ENCODE measurements at regions not wholly inside any gene's neighbourhood (a gene's known extent, or its start where the extent isn't known, plus 50 kb on each side); places are given as distances from the start of the nearest gene placed in this dataset.

- Histone ChIP-seq H3K4me3 (ENCODE audit: low read depth, low read length, poor library complexity, severe bottlenecking) (no peak overlapping the region), H2AFZ (ENCODE audit: low read length) (peak overlapping the region; percentile 35), H4K20me1 (ENCODE audit: insufficient read depth, low read length) (no peaks in the 10 kb centered on the region), H3K27ac (ENCODE audit: low read depth, low read length, poor library complexity, severe bottlenecking) (no peak overlapping the region), H3K4me1 (ENCODE audit: insufficient read depth, low read length, poor library complexity, severe bottlenecking) (peaks cover 37% of the 10 kb centered on the region), H3K36me3 (ENCODE audit: insufficient read depth, low read length) (no peaks in the 10 kb centered on the region), H3K9me3 (ENCODE audit: low read length) (peaks cover 10% of the 10 kb centered on the region; the same call in 1 of the 2 replicates), H3K79me2 (ENCODE audit: insufficient read depth, low read depth, low read length) (no peaks in the 10 kb centered on the region), H3K4me2 (ENCODE audit: low read length) (no peak overlapping the region), H3K9me2 (ENCODE audit: insufficient read depth, low read length) (no peaks in the 10 kb centered on the region)
- peak; percentile 41 for DNase-seq (ENCODE audit: low spot score)
- intact Hi-C loops (cut with micrococcal nuclease; ENCODE audit: unreplicated experiment) = no loop called here
- no TSS peak for BruUV-seq (replicated peaks)
- CTCF ChIA-PET (ENCODE audit: unreplicated experiment) = no interaction called here
- TF ChIP-seq CTCF (conservative IDR thresholded peaks at IDR 0.05; ENCODE audit: low read length) = no peak
- TF ChIP-seq EZH2phosphoT487 (IDR thresholded peaks at IDR 0.05; ENCODE audit: borderline replicate concordance, low read depth, low read length) = no peak
- POLR2A ChIA-PET = interaction anchor here (1.9 kb wide), 1 partner anchor 16 kb away, joined by 8 read pairs; no protein-coding TSS in a partner anchor
Measured at GRCh38 chr3:187822402-187822801, 77.1 kb upstream of the BCL6 start.

DNA sequence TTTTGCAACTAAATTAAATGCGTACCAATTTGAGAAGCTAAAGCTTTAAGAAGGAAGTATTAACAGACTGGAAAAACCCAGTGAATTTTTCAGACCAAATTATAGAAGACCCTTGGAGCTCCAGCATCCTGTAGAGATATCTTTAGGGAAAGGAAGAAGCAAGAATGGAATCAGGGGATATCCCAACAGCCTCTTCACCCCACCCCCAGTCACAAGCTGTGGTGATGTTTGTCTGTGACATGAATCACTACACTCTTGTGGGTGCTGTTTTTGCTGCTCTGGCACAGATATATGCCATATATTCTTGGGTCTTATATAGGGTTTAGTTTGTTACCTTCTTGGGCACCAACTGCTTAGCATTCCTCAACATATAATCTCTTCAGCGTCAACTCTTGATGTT lies 78.5 kb upstream of the BCL6 start:
- intact Hi-C loops (cut with micrococcal nuclease; ENCODE audit: unreplicated experiment) = no loop called here
- Histone ChIP-seq H3K9me3 (ENCODE audit: low read length) (no peaks in the 10 kb centered on the region), H4K20me1 (ENCODE audit: insufficient read depth, low read length) (no peaks in the 10 kb centered on the region), H3K4me3 (ENCODE audit: low read depth, low read length, poor library complexity, severe bottlenecking) (no peak overlapping the region), H3K4me2 (ENCODE audit: low read length) (no peak overlapping the region), H2AFZ (ENCODE audit: low read length) (no peak overlapping the region), H3K79me2 (ENCODE audit: insufficient read depth, low read depth, low read length) (no peaks in the 10 kb centered on the region), H3K36me3 (ENCODE audit: insufficient read depth, low read length) (no peaks in the 10 kb centered on the region), H3K27ac (ENCODE audit: low read depth, low read length, poor library complexity, severe bottlenecking) (no peak overlapping the region), H3K4me1 (ENCODE audit: insufficient read depth, low read length, poor library complexity, severe bottlenecking) (peaks cover 38% of the 10 kb centered on the region), H3K9me2 (ENCODE audit: insufficient read depth, low read length) (no peaks in the 10 kb centered on the region)
- POLR2A ChIA-PET = interaction anchor here (1.0 to 1.9 kb wide), 2 partner anchors 13 to 15 kb away, joined by 3 to 8 read pairs; no protein-coding TSS in a partner anchor
- CTCF ChIA-PET (ENCODE audit: unreplicated experiment) = no interaction called here
- BruUV-seq (replicated peaks) = no TSS peak
- TF ChIP-seq CTCF (conservative IDR thresholded peaks at IDR 0.05; ENCODE audit: low read length) = no peak
- no peak for TF ChIP-seq EZH2phosphoT487 (IDR thresholded peaks at IDR 0.05; ENCODE audit: borderline replicate concordance, low read depth, low read length)
- DNase-seq (ENCODE audit: low spot score) = no peak

- ChIA-PET POLR2A (interaction anchor here (0.6 to 1.5 kb wide), 4 partner anchors 15 to 114 kb away, joined by 3 read pairs; no protein-coding TSS in a partner anchor), CTCF (ENCODE audit: unreplicated experiment) (no interaction called here)
- no peak for TF ChIP-seq CTCF (conservative IDR thresholded peaks at IDR 0.05; ENCODE audit: low read length)
- TF ChIP-seq EZH2phosphoT487 (IDR thresholded peaks at IDR 0.05; ENCODE audit: borderline replicate concordance, low read depth, low read length) = no peak
- Histone ChIP-seq H2AFZ (ENCODE audit: low read length) (no peak overlapping the region), H4K20me1 (ENCODE audit: insufficient read depth, low read length) (no peaks in the 10 kb centered on the region), H3K27ac (ENCODE audit: low read depth, low read length, poor library complexity, severe bottlenecking) (no peak overlapping the region), H3K79me2 (ENCODE audit: insufficient read depth, low read depth, low read length) (no peaks in the 10 kb centered on the region), H3K4me2 (ENCODE audit: low read length) (0 out of 2 replicates have a peak overlapping the region, but pooled peaks have one; percentile 67), H3K9me3 (ENCODE audit: low read length) (no peaks in the 10 kb centered on the region), H3K9me2 (ENCODE audit: insufficient read depth, low read length) (no peaks in the 10 kb centered on the region), H3K36me3 (ENCODE audit: insufficient read depth, low read length) (no peaks in the 10 kb centered on the region), H3K4me3 (ENCODE audit: low read depth, low read length, poor library complexity, severe bottlenecking) (no peak overlapping the region), H3K4me1 (ENCODE audit: insufficient read depth, low read length, poor library complexity, severe bottlenecking) (peaks cover 33% of the 10 kb centered on the region)
- DNase-seq (ENCODE audit: low spot score) = no peak
- BruUV-seq (replicated peaks) = no TSS peak
- intact Hi-C loops (cut with micrococcal nuclease; ENCODE audit: unreplicated experiment) = loop anchor here (2.0 to 5.0 kb wide), 2 partner anchors 79 to 115 kb away; no protein-coding TSS in a partner anchor
Measured at GRCh38 chr3:187827723-187828122, 82.5 kb upstream of the BCL6 start.
